ENCODE measurements at regions not wholly inside any gene's neighbourhood (a gene's known extent, or its start where the extent isn't known, plus 50 kb on each side); places are given as distances from the start of the nearest gene placed in this dataset.

DNA sequence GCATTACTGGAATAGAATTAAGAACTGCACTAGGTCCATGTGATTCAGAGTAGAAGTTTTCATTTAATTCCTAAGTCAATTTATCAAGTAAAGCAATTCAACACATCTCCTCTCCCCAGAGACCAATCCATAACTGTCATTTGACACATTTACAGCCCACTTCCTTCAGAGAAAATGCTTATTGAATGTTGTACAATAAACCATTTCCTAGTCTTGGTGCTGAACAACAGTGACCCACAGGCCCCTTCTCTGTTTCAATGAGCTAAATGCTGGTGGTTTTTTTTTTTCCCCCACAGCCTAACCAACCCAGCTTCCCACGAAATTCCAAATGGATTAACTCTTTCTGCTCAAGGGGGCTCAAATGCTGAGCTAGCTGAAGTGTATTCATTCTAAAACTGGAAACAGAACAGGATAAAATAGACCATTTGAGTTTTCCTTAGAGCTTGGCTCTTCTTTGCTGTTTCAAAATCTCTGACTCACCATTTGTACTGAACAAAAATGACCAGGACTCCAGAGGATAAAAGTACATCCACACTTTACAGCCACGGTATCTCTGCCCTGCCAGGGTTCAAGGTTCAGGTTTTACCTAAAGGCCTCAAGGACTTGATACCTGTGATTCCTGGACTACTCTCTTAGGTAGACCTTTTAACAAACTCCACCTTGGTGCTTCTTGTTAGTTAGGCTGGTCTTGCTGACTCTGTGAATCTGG is 62.3 kb downstream of the TMEM100 start:
- no peak overlapping the region for H2AFZ ChIP-seq (ENCODE audit: low read length)
- TF ChIP-seq, protein P1, sequence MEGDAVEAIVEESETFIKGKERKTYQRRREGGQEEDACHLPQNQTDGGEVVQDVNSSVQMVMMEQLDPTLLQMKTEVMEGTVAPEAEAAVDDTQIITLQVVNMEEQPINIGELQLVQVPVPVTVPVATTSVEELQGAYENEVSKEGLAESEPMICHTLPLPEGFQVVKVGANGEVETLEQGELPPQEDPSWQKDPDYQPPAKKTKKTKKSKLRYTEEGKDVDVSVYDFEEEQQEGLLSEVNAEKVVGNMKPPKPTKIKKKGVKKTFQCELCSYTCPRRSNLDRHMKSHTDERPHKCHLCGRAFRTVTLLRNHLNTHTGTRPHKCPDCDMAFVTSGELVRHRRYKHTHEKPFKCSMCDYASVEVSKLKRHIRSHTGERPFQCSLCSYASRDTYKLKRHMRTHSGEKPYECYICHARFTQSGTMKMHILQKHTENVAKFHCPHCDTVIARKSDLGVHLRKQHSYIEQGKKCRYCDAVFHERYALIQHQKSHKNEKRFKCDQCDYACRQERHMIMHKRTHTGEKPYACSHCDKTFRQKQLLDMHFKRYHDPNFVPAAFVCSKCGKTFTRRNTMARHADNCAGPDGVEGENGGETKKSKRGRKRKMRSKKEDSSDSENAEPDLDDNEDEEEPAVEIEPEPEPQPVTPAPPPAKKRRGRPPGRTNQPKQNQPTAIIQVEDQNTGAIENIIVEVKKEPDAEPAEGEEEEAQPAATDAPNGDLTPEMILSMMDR (IDR thresholded peaks at IDR 0.05; ENCODE audit: low read length), result no peak
- TF ChIP-seq EZH2phosphoT487 (IDR thresholded peaks at IDR 0.05; ENCODE audit: low read length) (no peak), EZH2 (optimal IDR thresholded peaks at IDR 0.05; ENCODE audit: low read depth, low read length) (no peak)
- no peak overlapping the region for H3K4me2 ChIP-seq (ENCODE audit: low read depth, low read length)

DNA sequence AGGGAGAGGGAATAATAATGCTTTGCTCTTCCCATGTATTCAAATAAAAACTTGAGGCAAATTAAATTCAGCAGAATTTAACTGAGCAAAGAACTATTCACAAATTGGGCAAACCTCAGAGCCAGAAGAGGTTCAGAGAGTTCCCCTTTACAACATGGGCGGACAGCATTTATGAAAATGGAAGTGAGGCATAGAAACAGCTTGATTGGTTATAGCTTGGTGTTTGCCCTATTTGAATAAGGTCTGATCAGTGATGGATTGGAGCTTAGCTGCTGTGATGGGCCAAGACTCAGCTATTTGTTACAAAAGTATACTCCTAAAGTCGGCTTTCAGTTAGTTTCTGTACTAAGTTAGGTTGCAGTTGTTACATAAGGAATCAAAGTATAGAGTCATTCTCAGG is 63.0 kb downstream of the TMEM100 start:
- Histone ChIP-seq H3K9ac (ENCODE audit: low read length) (no peak overlapping the region), H3K4me1 (ENCODE audit: low read length) (no peaks in the 10 kb centered on the region)

More for the DNA sequence above, 62.3 kb downstream of the TMEM100 start:
- Histone ChIP-seq H3K4me1 (ENCODE audit: low read length) (no peaks in the 10 kb centered on the region), H3K79me2 (ENCODE audit: low read length) (no peaks in the 10 kb centered on the region), H3K4me3 (ENCODE audit: low read length) (no peak overlapping the region), H3K36me3 (replicated peaks; ENCODE audit: insufficient read depth, low read length) (no peaks in the 10 kb centered on the region), H3K27ac (ENCODE audit: low read length) (no peak overlapping the region), H3K9ac (ENCODE audit: low read length) (no peak overlapping the region), H4K20me1 (ENCODE audit: insufficient read depth, low read length) (no peaks in the 10 kb centered on the region), H3F3A (ENCODE audit: insufficient read depth, low read length) (no peaks in the 10 kb centered on the region), H3K9me2 (replicated peaks; ENCODE audit: insufficient read depth, low read length) (no peaks in the 10 kb centered on the region), H3K27me3 (replicated peaks; ENCODE audit: insufficient read depth, low read length) (no peaks in the 10 kb centered on the region), H3K9me3 (replicated peaks; ENCODE audit: insufficient read depth, low read length) (no peaks in the 10 kb centered on the region)
- DNase-seq, result no peak

DNA sequence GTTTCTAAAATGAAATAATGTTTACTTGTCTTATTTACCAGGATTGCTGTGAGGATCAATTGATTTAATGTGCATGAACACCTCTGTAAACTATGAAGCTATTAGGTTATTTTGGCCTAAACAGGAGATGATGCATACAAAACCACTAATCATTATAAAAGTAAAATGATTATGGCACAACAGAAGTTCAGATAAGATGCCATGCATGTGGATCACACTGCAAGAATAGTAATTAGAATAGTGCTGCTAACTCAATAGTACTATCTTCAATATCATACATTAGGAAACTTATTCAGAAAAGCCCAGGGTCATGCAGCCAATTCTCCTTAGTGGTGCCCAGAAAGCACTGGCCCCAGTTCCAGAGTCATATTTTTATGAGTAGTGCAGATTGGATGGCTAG is 66.9 kb downstream of the TMEM100 start:
- no peaks in the 10 kb centered on the region for H4K20me1 ChIP-seq (ENCODE audit: insufficient read depth, low read length)
- H3K4me3 ChIP-seq (ENCODE audit: low read length), result no peak overlapping the region
- TF ChIP-seq EZH2 (optimal IDR thresholded peaks at IDR 0.05; ENCODE audit: low read depth, low read length) (no peak), EZH2phosphoT487 (IDR thresholded peaks at IDR 0.05; ENCODE audit: low read length) (no peak)
- TF ChIP-seq, protein P1 (IDR thresholded peaks at IDR 0.05; ENCODE audit: low read length), result no peak
- no peaks in the 10 kb centered on the region for H3K4me1 ChIP-seq (ENCODE audit: low read length)
- no peak for DNase-seq
- H3F3A ChIP-seq (ENCODE audit: insufficient read depth, low read length), result no peaks in the 10 kb centered on the region
- H3K27ac ChIP-seq (ENCODE audit: low read length), result no peak overlapping the region
- H3K9ac ChIP-seq (ENCODE audit: low read length), result no peak overlapping the region
- H3K9me2 ChIP-seq (replicated peaks; ENCODE audit: insufficient read depth, low read length), result no peaks in the 10 kb centered on the region
- no peaks in the 10 kb centered on the region for H3K79me2 ChIP-seq (ENCODE audit: low read length)
- H3K4me2 ChIP-seq (ENCODE audit: low read depth, low read length), result no peak overlapping the region
- H3K36me3 ChIP-seq (replicated peaks; ENCODE audit: insufficient read depth, low read length), result no peaks in the 10 kb centered on the region
- H2AFZ ChIP-seq (ENCODE audit: low read length), result no peak overlapping the region
- H3K9me3 ChIP-seq (replicated peaks; ENCODE audit: insufficient read depth, low read length), result no peaks in the 10 kb centered on the region
- no peaks in the 10 kb centered on the region for H3K27me3 ChIP-seq (replicated peaks; ENCODE audit: insufficient read depth, low read length)

More for the DNA sequence above, 63.0 kb downstream of the TMEM100 start:
- Histone ChIP-seq H3K9me2 (replicated peaks; ENCODE audit: insufficient read depth, low read length) (no peaks in the 10 kb centered on the region), H3K4me3 (ENCODE audit: low read length) (no peak overlapping the region), H3K4me2 (ENCODE audit: low read depth, low read length) (no peak overlapping the region), H3K9me3 (replicated peaks; ENCODE audit: insufficient read depth, low read length) (no peaks in the 10 kb centered on the region), H3K36me3 (replicated peaks; ENCODE audit: insufficient read depth, low read length) (no peaks in the 10 kb centered on the region), H3K27ac (ENCODE audit: low read length) (no peak overlapping the region), H2AFZ (ENCODE audit: low read length) (no peak overlapping the region), H4K20me1 (ENCODE audit: insufficient read depth, low read length) (no peaks in the 10 kb centered on the region), H3K79me2 (ENCODE audit: low read length) (no peaks in the 10 kb centered on the region), H3K27me3 (replicated peaks; ENCODE audit: insufficient read depth, low read length) (no peaks in the 10 kb centered on the region), H3F3A (ENCODE audit: insufficient read depth, low read length) (no peaks in the 10 kb centered on the region)
- DNase-seq, result no peak
- TF ChIP-seq EZH2phosphoT487 (IDR thresholded peaks at IDR 0.05; ENCODE audit: low read length), result no peak
- TF ChIP-seq EZH2 (optimal IDR thresholded peaks at IDR 0.05; ENCODE audit: low read depth, low read length), result no peak
- TF ChIP-seq, protein P1 (IDR thresholded peaks at IDR 0.05; ENCODE audit: low read length), result no peak
